MM.1S (cell line): ENCODE measurements at regions not wholly inside any gene's neighbourhood (a gene's known extent, or its start where the extent isn't known, plus 50 kb on each side); places are given as distances from the start of the nearest gene placed in this dataset.
"Not testable (repeated sequence)": the region's sequence is repeated elsewhere in the genome, so short reads cannot be mapped to it uniquely, and the experiment has no call there.

ENCODE experiments used
- DNase-seq: peaks from one replicate; pipeline ENCODE4 v3.0.0-alpha.2; 2015
- H2AFZ ChIP-seq: fragments of 300-600 bp; sonication (generic); 2 replicates; pipeline ENCODE4 v1.6.0; 2016; ENCODE audit warnings: antibody characterized with exemption, low read length
- H3F3A ChIP-seq: fragments of 300-600 bp; sonication (generic); 2 replicates; pipeline ENCODE4 v1.6.1; 2016; ENCODE audit warnings: mild to moderate bottlenecking, antibody characterized with exemption, low read length, moderate library complexity, mixed read lengths; ENCODE audit not compliant: insufficient read depth
- H3K27ac ChIP-seq: fragments of 300-600 bp; sonication (generic); 2 replicates; pipeline ENCODE4 v1.5.1; 2016; ENCODE audit warnings: mild to moderate bottlenecking, low read length
- H3K27me3 ChIP-seq: fragments of 300-600 bp; sonication (generic); replicated peaks from 2 replicates; pipeline ENCODE4 v1.6.0; 2016; ENCODE audit warnings: low read length; ENCODE audit not compliant: insufficient read depth
- H3K36me3 ChIP-seq: fragments of 300-600 bp; sonication (generic); replicated peaks from 2 replicates; pipeline ENCODE4 v1.6.1; 2016; ENCODE audit warnings: mild to moderate bottlenecking, low read length, mixed read lengths; ENCODE audit not compliant: insufficient read depth
- H3K4me1 ChIP-seq: fragments of 300-600 bp; sonication (generic); 2 replicates; pipeline ENCODE4 v1.6.1; 2016; ENCODE audit warnings: low read length, mixed read lengths
- H3K4me2 ChIP-seq: fragments of 300-600 bp; sonication (generic); 2 replicates; pipeline ENCODE4 v1.6.0; 2016; ENCODE audit warnings: low read depth, low read length
- H3K4me3 ChIP-seq: fragments of 300-600 bp; sonication (generic); 2 replicates; pipeline ENCODE4 v1.5.1; 2016; ENCODE audit warnings: low read length, mixed read lengths
- H3K79me2 ChIP-seq: fragments of 300-600 bp; sonication (generic); 2 replicates; pipeline ENCODE4 v1.6.1; 2016; ENCODE audit warnings: mixed run types, low read length, mixed read lengths
- H3K9ac ChIP-seq: fragments of 300-600 bp; sonication (generic); 2 replicates; pipeline ENCODE4 v1.6.1; 2016; ENCODE audit warnings: low read length, mixed read lengths
- H3K9me2 ChIP-seq: fragments of 300-600 bp; sonication (generic); replicated peaks from 2 replicates; pipeline ENCODE4 v1.6.1; 2016; ENCODE audit warnings: mild to moderate bottlenecking, low read length, mixed read lengths; ENCODE audit not compliant: insufficient read depth
- H3K9me3 ChIP-seq: fragments of 300-600 bp; sonication (generic); replicated peaks from 2 replicates; pipeline ENCODE4 v1.6.1; 2016; ENCODE audit warnings: mild to moderate bottlenecking, low read length, mixed read lengths; ENCODE audit not compliant: insufficient read depth
- H4K20me1 ChIP-seq: fragments of 300-600 bp; sonication (generic); 2 replicates; pipeline ENCODE4 v1.6.1; 2016; ENCODE audit warnings: mild to moderate bottlenecking, low read length, moderate library complexity, mixed read lengths; ENCODE audit not compliant: insufficient read depth

DNA sequence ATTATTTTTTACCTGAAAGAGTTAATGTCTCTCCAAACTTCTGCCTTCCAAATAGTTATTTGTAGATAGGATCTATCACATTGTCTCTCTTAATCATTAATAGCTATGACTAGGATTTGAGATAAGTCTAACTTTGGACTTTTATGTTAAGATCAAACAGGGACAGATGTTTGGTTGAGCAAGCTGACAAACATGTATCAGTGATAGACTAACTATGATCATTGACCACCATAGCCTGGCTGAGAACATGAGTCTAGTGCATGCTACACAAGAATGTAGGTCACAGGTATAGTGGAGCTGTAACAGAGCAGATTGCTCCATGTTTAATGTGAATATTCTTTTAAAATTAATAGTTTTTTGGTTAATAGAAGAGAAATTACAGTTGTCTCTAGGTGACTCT is 52.0 kb downstream of the SYT15B start:
- H3K36me3 ChIP-seq, H3K4me3 ChIP-seq, H4K20me1 ChIP-seq, H3K4me1 ChIP-seq, H2AFZ ChIP-seq, H3K27me3 ChIP-seq, DNase-seq, H3K9ac ChIP-seq, H3K79me2 ChIP-seq, H3K9me3 ChIP-seq, H3K4me2 ChIP-seq, H3K9me2 ChIP-seq, H3F3A ChIP-seq, H3K27ac ChIP-seq: not testable (repeated sequence)

- H4K20me1 ChIP-seq, H3K9me2 ChIP-seq, H3F3A ChIP-seq, H3K27ac ChIP-seq, H3K4me1 ChIP-seq, H2AFZ ChIP-seq, H3K27me3 ChIP-seq, H3K4me3 ChIP-seq, H3K79me2 ChIP-seq, H3K4me2 ChIP-seq, H3K9me3 ChIP-seq, H3K36me3 ChIP-seq, H3K9ac ChIP-seq, DNase-seq: not testable (repeated sequence)
Measured at GRCh38 chr10:47710443-47710842, 52.9 kb downstream of the SYT15B start.

- not testable (repeated sequence) for H3K79me2 ChIP-seq, H3F3A ChIP-seq, H3K9me3 ChIP-seq, H3K27me3 ChIP-seq, H3K27ac ChIP-seq, H3K4me1 ChIP-seq, H3K9me2 ChIP-seq, H3K36me3 ChIP-seq, H3K9ac ChIP-seq, H4K20me1 ChIP-seq, H2AFZ ChIP-seq, H3K4me2 ChIP-seq
- peak overlapping the region; percentile 37; the same call in 1 of the 2 replicates for H3K4me3 ChIP-seq
- peak; percentile 5 for DNase-seq
Measured at GRCh38 chr10:47705698-47706414, 57.5 kb downstream of the SYT15B start.

DNA sequence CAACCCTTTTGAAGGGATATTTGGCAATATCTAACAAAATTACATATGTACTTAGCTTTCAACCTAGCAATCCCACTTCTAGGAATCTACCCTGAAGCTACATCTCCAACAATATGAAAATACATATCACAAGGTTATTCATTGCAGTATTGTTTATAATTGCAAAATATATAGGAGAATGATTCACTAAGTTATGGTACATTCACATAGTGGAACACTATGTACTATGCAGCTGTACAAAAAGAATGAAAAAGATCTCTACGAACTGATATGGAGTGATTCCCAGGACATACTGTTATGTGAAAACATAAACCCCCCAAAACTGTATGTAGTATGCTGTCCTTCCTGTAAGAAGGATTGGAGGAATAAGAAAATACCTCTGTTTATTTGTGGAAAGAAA is 62.1 kb downstream of the SYT15B start:
- not testable (repeated sequence) for H3K36me3 ChIP-seq, H4K20me1 ChIP-seq, H3K4me3 ChIP-seq, H3K9me2 ChIP-seq, H3K27ac ChIP-seq, DNase-seq, H2AFZ ChIP-seq, H3K9ac ChIP-seq, H3K4me1 ChIP-seq, H3F3A ChIP-seq, H3K4me2 ChIP-seq, H3K27me3 ChIP-seq, H3K9me3 ChIP-seq, H3K79me2 ChIP-seq

DNA sequence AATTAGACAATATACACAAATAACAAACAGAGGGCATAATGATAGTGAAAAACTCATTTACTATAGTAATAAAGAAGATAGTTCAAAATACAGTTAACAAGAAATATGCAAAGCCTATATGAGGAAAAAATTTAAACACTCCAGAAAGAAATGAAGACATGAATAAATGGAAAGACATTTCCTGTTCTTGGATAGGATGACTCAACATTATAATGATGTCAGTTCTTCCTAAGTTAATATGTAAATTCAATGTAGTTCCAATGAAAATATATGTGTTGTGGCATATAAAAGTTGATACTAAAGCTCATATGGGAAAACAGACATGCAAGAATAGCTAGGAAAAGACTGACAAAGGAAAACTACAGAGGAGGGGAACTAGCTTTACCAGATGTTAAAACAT is 63.5 kb downstream of the SYT15B start:
- H3K4me1 ChIP-seq, H3K9me2 ChIP-seq, H4K20me1 ChIP-seq, DNase-seq, H3K27me3 ChIP-seq, H3K36me3 ChIP-seq, H2AFZ ChIP-seq, H3F3A ChIP-seq, H3K27ac ChIP-seq, H3K9ac ChIP-seq, H3K79me2 ChIP-seq, H3K4me3 ChIP-seq, H3K4me2 ChIP-seq, H3K9me3 ChIP-seq: not testable (repeated sequence)

GRCh38 chr10:47696170-47696569 is 67.2 kb downstream of the SYT15B start:
- H3K9ac ChIP-seq, DNase-seq, H3K27ac ChIP-seq, H3F3A ChIP-seq, H3K79me2 ChIP-seq, H4K20me1 ChIP-seq, H3K4me1 ChIP-seq, H3K36me3 ChIP-seq, H3K27me3 ChIP-seq, H2AFZ ChIP-seq, H3K4me2 ChIP-seq, H3K9me2 ChIP-seq, H3K9me3 ChIP-seq, H3K4me3 ChIP-seq: not testable (repeated sequence)

DNA sequence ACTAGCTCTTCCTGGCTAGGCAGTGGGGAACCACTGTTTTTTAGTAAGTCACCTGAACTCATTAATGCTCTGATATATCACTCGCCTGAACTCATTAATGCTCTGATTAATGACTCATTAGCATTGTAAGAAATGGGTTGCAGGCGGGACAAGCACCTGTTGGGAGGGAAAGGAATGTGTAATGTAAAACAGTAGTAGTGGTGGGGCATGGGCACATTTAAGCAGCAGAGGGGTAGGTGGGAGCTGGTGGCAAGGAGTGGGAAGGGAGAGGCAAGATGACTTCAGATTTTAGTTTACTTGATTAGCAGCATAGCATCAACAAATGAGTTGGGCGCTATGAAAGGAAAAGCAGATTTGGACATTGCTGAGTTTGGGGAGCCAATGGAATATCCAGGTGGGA is 68.2 kb downstream of the SYT15B start:
- not testable (repeated sequence) for H3K4me3 ChIP-seq, H2AFZ ChIP-seq, H3K4me1 ChIP-seq, H3F3A ChIP-seq, H4K20me1 ChIP-seq, H3K79me2 ChIP-seq, H3K27ac ChIP-seq, H3K36me3 ChIP-seq, H3K9me2 ChIP-seq, H3K4me2 ChIP-seq, H3K9me3 ChIP-seq, H3K27me3 ChIP-seq, H3K9ac ChIP-seq, DNase-seq

DNA sequence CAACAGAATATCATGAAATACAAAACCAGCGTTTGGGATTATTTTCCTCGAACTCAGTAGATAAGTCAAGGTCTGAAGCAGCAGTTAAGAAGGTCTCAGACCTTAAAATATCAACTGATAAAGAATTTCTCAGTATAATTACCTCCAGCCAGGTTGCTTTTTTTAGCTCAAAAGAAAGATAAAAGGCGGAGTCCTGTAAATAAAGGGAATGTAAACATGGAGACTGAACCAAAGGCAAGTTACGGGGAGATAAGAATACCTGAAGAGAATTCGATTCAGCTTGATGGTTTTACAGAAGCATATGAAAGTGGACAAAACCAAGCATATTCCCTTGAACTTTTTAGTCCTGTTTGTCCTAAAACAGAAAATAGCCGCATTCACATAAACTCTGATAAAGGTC is 73.1 kb downstream of the SYT15B start:
- not testable (repeated sequence) for H3K9ac ChIP-seq, H3K27ac ChIP-seq, H3K4me3 ChIP-seq, DNase-seq, H3K79me2 ChIP-seq, H3K4me1 ChIP-seq, H3F3A ChIP-seq, H3K4me2 ChIP-seq, H3K9me3 ChIP-seq, H3K27me3 ChIP-seq, H3K9me2 ChIP-seq, H3K36me3 ChIP-seq, H2AFZ ChIP-seq, H4K20me1 ChIP-seq
